GM19043 (cell line): ENCODE measurements at regions not wholly inside any gene's neighbourhood (a gene's known extent, or its start where the extent isn't known, plus 50 kb on each side); places are given as distances from the start of the nearest gene placed in this dataset.

Experiments used
- ATAC-seq: cut with Tn5 transposase; IDR thresholded peaks from one replicate; pipeline ENCODE4 v1.9.1; 2021; ENCODE audit warnings: low read depth; ENCODE audit not compliant: unreplicated experiment

GRCh38 chr5:156094001-156094400 is 233.0 kb upstream of the SGCD start:
- no peak for ATAC-seq

- no peak for ATAC-seq
Observed at GRCh38 chr5:156095709-156096241, 231.2 kb upstream of the SGCD start.

- ATAC-seq = no peak
Observed at GRCh38 chr5:156096259-156096658, 230.7 kb upstream of the SGCD start.

GRCh38 chr5:156103155-156103885 is 223.6 kb upstream of the SGCD start:
- ATAC-seq = no peak

GRCh38 chr5:156109317-156110023 is 217.5 kb upstream of the SGCD start:
- ATAC-seq = no peak

GRCh38 chr5:156119692-156120091 is 207.3 kb upstream of the SGCD start:
- no peak for ATAC-seq

- ATAC-seq = no peak
Observed at GRCh38 chr5:156120777-156121176, 206.2 kb upstream of the SGCD start.

- no peak for ATAC-seq
Observed at GRCh38 chr5:156121234-156121633, 205.7 kb upstream of the SGCD start.

GRCh38 chr5:156121882-156122281 is 205.1 kb upstream of the SGCD start:
- ATAC-seq = no peak

- ATAC-seq = no peak
Observed at GRCh38 chr5:156124708-156125107, 202.3 kb upstream of the SGCD start.

- no peak for ATAC-seq
Observed at GRCh38 chr5:156125118-156125517, 201.8 kb upstream of the SGCD start.

- ATAC-seq = no peak
Observed at GRCh38 chr5:156126716-156127115, 200.2 kb upstream of the SGCD start.

GRCh38 chr5:156128026-156128425 is 198.9 kb upstream of the SGCD start:
- ATAC-seq = no peak

- no peak for ATAC-seq
Observed at GRCh38 chr5:156134216-156134615, 192.7 kb upstream of the SGCD start.

- no peak for ATAC-seq
Observed at GRCh38 chr5:156135531-156135930, 191.4 kb upstream of the SGCD start.

- no peak for ATAC-seq
Observed at GRCh38 chr5:156137071-156137869, 189.7 kb upstream of the SGCD start.

- no peak for ATAC-seq
Observed at GRCh38 chr5:156142867-156143266, 184.1 kb upstream of the SGCD start.

- no peak for ATAC-seq
Observed at GRCh38 chr5:156147261-156147943, 179.6 kb upstream of the SGCD start.

GRCh38 chr5:156147944-156148285 is 179.0 kb upstream of the SGCD start:
- ATAC-seq = no peak

- ATAC-seq = no peak
Observed at GRCh38 chr5:156148301-156148700, 178.7 kb upstream of the SGCD start.

GRCh38 chr5:156149213-156149612 is 177.8 kb upstream of the SGCD start:
- no peak for ATAC-seq
